Stimulated activated CD4-positive, alpha-beta T cell treated with anti-CD3 and anti-CD28 coated beads, Interleukin-1b, Interleukin-23, amount 100 ng/mL, for 1 hour (primary cell): ENCODE measurements at regions not wholly inside any gene's neighbourhood (a gene's known extent, or its start where the extent isn't known, plus 50 kb on each side); places are given as distances from the start of the nearest gene placed in this dataset.

ENCODE experiments used
- DNase-seq, 2 donors: peaks; one replicate each; pipeline ENCODE4 v3.0.0-alpha.2; 2020; ENCODE audit warnings: low read depth in 2 of 2

DNA sequence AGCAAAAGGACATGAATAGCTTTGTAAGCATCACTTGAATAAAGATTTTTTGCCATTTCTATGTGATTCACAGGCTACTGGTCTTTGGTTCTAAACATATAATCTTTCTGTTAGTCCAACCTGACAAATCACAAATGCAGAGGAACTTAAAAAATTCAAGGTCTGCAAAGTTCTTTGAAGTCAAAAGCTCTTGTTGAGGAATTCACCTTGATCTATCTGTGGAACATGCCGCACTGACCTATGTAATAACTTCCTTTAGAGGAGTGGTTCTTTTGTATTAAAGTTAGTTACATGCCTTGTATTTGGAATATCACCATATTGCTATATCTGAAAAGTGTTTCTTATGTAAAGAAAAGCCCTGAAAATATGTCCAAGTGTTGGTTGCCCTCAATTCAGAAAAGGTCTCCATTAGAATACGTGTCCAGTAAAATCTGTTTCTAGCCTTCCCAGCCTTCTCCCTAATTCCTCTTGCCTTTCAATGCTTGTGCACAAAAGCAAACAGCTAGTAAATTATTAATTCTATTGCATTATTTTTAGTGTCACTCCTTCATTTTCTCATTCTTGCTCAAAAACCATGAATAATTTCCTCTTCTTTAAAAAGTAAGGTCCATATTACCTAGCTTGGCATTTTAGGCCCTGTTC lies 1192.8 kb downstream of the FLRT2 start:
- DNase-seq: no peak

DNA sequence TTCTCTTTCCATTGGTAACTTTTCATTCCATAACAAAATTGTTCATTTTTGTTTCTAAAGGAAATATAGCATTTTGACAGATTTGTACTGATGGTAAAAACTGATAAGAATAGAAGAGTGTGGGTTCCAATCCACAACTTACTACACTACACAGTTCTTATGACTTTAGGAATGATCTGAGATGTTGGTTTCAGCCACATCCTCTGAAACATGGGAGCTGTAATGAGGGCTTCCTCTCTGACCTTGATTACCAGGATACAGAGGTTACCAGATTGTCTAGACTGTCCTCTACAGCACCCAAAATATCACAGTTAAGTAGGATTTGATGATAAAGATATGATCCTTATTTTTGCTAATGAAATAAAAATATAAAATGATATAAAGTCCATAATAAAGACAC lies 1184.6 kb downstream of the FLRT2 start:
- DNase-seq: no peak

DNA sequence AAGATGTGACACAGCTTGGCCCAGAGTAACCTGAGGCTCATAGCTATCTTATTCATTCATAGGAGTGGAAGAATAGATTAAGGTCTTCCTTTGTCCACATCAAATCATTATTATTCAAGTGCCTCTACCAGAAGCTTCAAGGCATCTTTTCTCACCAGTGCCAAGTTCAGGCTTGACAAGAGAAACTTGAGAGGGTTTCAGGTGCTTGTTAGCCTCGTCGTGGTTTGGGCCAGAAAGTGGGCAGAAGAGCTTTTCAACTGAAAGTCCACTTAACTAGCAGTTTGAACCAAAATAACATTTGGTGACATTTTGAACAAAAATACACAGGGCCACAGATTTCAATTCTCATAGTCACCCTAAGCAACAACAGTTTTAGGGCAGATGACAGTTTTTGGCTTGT lies 1184.2 kb downstream of the FLRT2 start:
- DNase-seq: no peak

DNA sequence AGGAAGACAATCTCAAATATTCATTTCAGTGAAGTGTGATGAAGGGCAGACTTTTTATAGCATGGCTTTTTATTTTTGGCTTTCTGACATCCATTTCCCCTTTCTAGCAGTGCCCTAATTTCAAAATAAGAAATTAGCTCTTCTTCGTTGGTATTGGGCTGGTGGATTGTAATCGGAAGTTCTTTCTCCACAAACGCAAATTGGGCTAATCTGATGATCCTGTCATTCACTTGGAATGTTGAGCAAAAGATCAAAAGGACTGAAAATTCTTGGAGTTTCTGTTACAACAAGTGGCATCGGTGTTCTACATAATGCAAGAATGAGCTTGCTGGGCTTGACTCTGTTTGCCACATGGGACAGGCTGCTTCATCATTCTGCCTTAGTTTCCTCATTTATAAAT lies 1182.8 kb downstream of the FLRT2 start:
- DNase-seq: no peak

DNA sequence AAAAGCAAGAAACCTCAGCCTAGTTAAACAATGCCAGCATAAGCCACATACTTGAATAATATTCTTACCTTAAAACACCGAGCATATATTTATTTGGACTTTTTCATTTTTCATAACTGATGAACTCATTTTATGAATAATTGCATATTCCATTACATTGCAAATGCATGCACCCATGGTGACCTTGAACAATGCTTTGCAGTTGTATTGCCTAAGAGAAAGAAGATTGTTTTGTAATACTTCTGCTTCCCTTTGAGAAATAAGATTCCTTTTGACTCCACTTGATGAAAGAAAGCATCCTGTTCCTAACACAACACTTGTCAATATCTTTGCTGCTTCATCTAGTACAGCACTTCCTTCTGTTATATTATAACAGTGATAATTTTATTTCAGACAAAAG lies 1182.2 kb downstream of the FLRT2 start:
- no peak for DNase-seq

DNA sequence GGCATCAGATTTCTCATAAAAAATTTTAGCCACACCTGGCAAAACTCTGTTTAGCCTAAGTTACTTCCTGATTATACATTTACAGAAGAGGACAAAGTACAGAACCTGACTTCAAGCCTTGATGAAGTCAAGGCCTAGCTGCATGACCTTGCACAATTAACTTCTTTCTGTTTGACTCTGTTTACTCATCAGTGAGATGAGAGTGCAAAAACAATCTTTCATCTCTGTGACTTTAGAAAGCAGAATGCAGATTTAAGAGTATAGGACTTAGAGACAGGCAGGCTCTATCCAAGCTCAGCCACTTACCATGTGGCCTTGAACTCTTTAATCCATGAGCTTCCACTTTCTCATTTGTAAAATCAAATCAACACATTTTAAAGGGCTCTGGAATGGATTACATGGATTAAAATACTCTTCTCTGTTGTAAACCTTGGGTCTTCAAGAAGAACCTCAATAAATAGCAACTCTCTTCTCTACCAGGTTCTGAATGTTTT lies 1178.9 kb downstream of the FLRT2 start:
- DNase-seq: no peak

DNA sequence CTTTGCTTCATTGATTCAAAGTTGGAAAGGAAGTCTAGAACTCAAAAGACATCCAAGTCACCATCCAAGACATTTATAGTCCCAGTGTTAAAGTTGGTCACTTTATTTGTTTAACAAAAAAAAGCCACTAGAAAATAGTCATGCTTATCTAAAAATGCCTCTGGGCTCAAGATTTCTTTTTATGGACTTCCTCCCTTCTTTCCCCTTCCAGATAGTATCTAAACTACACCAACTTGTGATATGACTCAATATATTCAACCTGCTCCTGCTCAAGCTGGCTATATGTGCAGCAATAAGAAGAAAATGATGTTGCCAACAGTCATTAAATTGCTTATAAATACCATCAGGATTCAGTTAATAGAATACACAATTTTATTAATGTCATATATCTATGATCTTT lies 1177.1 kb downstream of the FLRT2 start:
- no peak for DNase-seq

DNA sequence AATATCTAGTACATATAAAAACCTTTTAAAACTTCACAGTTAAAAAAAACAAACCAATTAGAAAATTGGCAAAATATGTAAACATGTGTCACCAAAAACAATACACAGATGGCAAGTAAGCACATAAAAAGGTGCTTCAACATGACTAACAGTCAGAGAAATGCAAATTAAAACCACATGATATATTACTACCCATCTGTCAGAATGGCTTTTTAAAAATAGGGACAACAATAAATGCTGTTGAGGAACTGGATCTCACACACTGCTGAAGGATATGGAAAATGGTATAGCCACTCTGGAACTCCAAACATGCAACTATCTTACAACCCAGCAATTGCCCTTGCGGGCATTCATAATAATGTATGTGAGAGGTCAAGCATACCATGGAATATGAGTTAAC lies 1153.6 kb downstream of the FLRT2 start:
- DNase-seq: no peak

DNA sequence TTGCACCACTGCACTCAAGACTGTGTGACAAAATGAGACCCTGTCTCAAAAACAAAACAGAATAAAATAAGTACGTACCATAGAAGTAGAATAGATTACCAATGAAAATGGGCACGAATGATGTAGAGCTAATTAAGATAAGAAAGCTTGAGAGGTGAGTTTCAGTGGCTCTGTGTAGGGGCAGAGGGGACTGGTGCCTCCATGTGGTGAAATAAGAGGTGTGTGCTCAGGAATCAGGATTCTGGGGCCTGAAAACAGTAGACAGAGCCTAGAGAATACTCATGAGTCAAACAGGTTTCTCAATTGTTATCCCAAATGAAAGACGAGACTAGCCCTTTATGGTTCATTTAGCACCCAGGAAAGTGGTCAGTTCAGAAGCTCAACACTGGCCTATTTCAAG lies 1145.1 kb downstream of the FLRT2 start:
- DNase-seq: no peak

DNA sequence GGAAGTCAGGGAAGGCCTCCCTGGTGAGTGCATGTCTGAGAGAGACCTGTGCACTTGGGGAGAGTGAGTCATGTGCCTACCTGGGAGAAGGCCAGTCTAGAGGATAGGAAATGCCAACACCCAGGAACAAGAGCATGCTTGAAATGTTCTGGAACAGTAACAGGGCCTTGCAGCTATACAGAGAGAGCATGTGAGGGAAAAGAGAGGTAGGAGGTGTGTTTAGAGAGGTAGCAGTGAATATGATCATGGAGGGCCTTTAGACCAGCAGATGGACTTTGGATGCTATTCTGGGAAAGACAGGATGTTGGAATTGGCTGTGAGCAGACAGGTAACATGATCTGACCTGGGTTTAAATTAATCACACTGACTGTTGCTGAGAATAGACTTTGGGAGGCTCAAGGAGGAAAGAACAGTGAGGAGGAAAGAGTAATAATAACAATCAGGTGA lies 1143.6 kb downstream of the FLRT2 start:
- DNase-seq: no peak

DNA sequence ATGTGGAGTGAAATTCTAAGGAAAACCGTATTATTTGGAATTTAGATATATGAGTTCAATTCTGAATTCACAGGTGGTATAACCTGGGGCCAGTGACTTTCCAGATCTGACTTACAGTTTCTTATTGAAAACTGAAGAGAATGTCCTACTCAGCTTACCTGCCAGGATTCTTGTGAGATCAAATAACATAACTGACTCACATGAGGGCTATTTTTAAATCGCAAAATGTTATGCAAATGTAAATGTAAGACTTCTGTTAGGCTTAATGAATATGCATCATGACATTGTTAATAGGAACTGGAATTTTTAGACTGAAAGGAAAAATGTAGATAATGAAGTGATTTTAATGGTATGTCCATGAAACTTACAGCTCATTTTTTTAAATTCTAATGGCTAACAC lies 1142.1 kb downstream of the FLRT2 start:
- no peak for DNase-seq

DNA sequence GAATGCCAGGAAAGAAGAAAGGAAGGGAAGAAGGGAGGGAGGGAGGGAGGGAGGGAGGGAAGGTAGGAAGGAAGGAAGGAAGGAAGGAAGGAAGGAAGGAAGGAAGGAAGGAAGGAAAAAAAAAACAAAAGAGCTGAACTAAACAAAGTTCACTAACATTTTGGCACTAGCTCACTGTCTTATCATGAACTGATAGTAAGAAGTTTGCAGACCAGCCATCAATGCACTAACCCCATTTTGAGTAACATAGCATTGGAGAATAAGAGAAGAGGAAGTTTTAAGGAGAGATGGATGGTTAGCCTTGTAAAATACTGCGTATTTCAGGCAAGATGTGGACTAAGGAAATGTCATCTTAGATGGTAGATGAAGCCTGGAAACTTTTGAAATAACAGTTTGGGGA lies 1136.0 kb downstream of the FLRT2 start:
- DNase-seq: no peak

DNA sequence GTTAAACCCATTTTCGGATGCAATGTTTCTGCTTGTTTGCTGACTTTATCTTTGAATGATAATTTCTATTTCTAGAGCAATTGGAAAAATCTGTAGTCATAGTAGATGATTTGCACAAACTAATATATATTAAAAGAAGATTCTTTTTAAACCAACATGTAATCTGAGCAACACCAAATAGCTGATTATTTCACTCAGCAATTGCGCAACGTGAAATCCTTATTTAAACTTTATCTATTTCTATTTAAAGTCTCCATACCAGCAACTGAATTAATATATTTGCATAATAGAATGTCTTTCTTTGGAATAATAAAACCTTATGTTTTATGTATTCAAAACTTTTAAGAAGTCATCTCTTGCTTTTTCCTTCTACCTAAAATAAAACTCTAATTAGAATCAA lies 1132.4 kb downstream of the FLRT2 start:
- no peak for DNase-seq

DNA sequence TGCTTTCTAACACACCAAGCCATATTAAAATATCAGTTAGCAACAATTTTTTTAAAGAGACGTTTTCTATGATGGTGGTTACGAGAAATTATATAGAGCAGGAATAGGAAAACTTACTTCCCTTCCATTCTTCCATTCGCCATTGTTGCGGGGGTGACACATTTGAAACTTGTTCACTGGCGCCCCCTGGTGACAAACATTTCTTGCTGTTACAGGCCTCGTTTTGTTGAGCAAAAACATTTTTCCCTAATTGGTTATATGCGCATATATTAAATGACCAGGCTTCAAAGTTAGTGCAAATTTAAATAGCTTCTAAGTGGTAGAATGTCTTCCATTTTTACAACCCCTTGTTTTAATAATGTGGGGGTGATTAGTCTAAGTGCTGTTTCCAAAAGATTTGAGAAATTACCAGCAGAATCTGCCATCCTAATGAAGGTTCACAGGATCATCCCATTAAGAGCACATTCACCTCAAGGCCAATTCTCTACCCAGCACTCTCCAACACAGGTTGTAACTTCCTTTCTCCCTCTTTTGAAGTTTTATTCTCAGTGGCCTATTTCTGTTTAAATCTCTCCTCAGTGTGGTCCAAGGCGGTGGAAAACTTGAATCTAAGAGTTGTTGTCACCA lies 1124.7 kb downstream of the FLRT2 start:
- no peak for DNase-seq

DNA sequence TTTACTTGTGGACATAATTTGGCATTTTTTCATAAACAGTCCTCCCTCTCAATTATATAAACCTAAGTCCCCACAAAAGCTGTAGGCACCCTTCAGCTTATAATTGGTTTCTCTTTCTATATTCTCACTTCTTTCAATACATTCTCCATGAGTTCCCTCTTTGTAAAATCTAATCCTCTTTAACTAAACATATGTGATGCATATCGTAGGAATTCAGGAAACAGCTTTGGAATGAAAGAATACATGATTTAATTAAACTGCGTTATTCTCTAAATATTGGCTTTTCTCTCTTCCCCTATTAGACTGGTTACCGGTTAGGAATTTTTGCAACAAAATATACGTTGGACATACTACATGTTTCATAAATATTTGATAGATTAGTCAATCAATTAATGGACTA lies 1122.6 kb downstream of the FLRT2 start:
- no peak for DNase-seq

DNA sequence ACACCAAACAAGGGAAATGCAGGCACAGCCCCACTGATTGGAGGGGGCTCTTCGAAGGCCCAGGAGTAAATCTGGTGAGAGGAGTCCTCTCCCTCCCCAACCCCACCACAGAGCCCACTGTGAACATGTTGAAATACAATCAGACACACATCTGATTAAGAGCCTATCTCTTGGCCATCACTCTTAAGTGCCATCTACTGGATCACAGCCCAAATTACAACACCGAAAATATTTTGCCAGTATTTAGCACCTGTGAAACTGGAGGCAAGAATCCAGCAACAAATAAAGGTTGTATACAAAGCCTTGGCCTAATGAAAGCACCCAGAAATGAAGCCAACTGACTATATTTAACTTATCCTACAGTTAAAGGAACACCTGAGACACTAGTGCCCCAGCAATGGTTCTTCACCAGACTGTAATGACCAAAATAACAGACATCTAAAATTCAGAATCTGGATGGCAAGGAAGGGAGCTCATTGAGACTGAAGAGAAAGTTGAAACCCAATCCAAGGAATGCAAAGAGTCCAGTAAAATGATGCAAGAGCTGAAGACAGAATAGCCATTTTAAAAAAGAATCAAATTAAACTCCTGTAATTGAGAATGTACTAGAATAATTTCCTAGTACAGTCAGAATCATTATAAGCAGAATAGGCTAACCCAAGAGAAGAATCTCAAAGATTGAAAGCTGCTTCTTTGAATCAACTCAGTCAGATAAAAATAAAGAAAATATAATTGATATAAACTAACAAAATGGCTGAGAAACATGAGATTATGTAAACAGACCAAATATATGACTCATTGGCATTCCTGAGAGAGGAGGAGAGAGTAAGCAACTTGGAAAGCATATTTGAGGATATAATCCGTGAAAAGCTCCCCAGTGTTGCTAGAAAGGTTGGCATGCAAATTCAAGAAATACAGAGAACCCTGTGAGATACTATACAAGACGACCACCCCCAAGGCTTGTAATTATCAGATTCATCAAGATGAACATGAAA lies 1117.0 kb downstream of the FLRT2 start:
- DNase-seq: no peak

DNA sequence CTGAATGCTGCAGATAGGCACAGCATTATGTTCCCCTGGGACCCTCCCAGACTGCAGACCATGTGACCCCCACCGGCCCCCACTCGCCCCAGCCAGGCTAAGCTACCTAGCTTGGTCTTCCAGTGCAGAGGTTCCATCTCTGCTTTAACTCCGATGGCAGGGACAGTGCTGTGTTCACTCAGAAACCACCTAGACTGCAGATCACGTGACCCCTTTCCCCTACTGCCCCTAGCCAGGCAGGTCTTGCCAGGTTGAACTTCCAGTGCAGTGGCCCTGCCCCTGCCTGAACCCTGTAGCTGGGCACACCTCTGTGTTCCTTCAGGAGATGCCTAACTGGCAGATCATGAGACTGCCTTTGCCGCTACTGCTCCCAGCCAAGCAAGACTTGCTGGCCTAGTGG lies 1116.2 kb downstream of the FLRT2 start:
- no peak for DNase-seq

DNA sequence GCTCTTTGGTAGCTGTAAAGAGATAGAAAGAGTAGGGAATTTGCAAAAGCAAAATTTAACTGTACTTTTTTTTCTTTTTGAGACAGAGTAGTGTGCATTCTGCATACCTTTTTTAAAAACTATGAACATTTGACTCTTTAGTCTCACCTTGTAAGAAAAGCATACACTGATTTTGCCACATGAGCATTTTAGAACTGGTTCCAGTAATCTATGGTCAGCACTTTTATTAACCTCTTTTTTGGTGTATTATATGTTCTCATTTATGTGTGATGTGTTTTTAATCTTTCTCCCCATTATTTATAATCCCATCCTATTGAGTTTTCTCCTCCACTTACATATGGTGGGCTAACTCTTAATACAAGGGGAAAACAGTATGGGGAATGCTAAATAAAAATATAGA lies 1111.4 kb downstream of the FLRT2 start:
- no peak for DNase-seq

DNA sequence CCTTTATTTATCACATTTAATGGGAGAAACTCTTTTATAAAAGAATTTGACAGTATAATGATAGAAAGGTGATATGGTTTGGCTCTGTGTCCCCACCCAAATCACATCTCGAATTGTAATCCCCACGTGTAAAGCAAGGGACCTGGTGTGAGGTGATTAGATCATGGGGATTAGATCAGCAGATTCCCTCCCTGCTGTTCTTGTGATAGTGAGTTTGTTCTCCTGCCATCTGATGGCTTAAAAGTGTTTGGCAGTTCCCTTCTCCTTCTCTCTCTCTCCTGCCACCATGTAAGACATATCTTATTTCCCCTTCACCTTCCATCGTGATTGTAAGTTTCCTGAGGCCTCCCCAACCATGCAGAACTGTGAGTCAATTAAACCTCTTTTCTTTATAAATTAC lies 1110.3 kb downstream of the FLRT2 start:
- no peak for DNase-seq

DNA sequence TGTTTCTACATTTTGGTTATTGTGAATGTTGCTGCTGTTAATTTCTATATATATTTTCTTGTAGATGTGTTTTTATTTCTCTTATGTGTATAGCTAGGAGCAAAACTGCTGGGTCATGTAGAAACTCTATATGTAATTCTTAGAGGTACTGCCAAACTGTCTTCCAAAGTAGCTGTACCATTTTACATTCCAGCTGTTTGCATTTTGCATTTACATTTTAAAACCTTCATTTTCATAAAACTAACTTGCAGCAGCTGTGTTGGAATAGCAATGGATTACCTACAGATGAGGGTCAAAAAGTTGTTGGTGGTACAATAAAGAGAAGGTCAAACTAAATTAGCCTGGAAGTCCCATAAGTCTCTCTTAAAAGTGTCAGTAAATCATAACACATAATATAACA lies 1109.7 kb downstream of the FLRT2 start:
- DNase-seq: no peak

DNA sequence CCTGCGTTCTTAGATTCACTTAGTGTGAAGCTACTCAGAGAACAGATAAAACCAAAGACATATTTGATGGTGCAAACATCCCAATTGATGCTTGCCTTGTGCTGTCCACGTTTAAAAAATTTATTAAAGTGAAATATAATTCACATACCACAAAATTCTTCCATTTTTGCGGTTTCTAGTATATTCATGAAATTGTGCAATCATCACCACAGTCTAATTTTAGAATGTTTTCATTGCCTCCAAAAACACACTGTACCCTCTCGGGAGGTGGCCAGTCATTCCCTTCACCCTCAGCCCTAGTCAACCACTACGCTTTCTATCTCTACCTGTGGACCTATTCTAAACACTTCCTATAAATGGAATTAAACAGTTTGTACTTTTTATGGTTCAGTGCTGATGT lies 1109.2 kb downstream of the FLRT2 start:
- no peak for DNase-seq

DNA sequence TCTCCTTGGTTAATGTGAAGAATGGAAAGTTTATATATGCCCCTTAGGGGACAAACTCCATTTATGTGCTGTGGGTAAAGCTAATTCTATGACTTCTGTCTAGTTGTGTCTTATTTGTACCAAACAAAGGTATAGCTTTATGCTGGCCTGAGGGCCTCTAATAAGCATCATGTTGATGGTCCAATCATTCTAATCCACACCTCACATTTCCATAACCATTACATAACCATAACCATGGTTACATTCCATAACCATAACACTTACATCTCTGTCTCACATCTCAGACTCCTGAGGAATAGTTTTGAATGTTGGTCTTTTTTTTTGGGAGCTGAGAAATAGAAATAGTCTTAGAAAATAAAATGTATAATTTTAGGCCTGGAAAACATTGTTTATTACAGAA lies 1097.1 kb downstream of the FLRT2 start:
- DNase-seq: no peak

DNA sequence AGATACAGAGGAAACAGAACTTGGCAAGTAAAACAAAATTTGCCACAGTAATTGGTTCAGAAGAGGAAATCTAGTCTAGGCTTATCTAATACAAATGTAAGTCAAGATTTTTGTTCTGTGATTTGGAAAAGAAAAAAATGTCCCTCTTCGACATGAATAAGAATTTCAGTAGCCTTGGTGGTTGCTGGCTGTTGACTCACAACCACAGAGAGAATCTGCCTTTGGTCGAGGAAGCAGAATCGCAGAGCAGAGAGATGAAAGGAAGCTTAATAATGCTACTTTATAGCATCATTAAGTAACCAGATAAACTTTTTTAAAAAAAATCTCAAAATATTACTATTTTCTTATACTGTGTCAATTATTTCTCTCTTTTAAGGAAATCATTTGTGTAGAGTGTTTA lies 1096.6 kb downstream of the FLRT2 start:
- DNase-seq: no peak
